ENCODE measurements at regions not wholly inside any gene's neighbourhood (a gene's known extent, or its start where the extent isn't known, plus 50 kb on each side); places are given as distances from the start of the nearest gene placed in this dataset.

DNA sequence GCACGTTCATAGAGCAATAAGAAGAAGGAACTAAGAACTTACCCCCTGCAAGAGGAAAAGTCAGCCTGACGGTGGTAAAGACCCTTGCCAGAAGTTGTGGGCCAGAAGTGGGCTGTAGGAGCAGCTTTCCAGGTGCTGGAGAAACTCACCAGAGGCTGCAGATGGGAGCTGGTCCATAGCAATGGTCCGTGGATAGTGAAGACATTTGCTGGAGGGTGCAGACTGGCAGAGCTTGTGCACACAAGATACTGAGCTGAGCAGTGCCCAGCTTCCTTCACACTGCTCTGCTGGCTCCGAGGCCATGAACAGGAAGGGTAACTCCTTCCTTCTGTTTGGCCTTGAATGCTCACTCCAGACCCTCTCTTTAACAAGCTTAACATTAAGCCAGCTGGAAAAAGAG is 149.8 kb upstream of the BNIP2 start:
- Histone ChIP-seq H3K27me3 (ENCODE audit: low read length) (no peaks in the 10 kb centered on the region), H3K9me2 (replicated peaks; ENCODE audit: insufficient read depth, low read length) (no peaks in the 10 kb centered on the region), H3K4me3 (ENCODE audit: insufficient read depth, low read length, poor library complexity, severe bottlenecking) (no peak overlapping the region), H3K36me3 (ENCODE audit: low read length) (no peaks in the 10 kb centered on the region), H4K20me1 (ENCODE audit: low read depth, low read length) (no peaks in the 10 kb centered on the region), H3K79me2 (ENCODE audit: insufficient read depth, low read length) (no peaks in the 10 kb centered on the region), H3K4me2 (ENCODE audit: low read depth, low read length, poor library complexity, severe bottlenecking) (no peak overlapping the region), H3K9me3 (ENCODE audit: insufficient read depth, low read length) (no peaks in the 10 kb centered on the region), H2AFZ (ENCODE audit: low read depth, low read length, severe bottlenecking) (no peak overlapping the region), H3K27ac (ENCODE audit: low read depth, low read length) (no peak overlapping the region), H3K9ac (ENCODE audit: low read length) (no peak overlapping the region), H3F3A (ENCODE audit: insufficient read depth) (no peaks in the 10 kb centered on the region)
- TF ChIP-seq EZH2phosphoT487 (conservative IDR thresholded peaks at IDR 0.05; ENCODE audit: low read length) = no peak
- TF ChIP-seq, protein P1, sequence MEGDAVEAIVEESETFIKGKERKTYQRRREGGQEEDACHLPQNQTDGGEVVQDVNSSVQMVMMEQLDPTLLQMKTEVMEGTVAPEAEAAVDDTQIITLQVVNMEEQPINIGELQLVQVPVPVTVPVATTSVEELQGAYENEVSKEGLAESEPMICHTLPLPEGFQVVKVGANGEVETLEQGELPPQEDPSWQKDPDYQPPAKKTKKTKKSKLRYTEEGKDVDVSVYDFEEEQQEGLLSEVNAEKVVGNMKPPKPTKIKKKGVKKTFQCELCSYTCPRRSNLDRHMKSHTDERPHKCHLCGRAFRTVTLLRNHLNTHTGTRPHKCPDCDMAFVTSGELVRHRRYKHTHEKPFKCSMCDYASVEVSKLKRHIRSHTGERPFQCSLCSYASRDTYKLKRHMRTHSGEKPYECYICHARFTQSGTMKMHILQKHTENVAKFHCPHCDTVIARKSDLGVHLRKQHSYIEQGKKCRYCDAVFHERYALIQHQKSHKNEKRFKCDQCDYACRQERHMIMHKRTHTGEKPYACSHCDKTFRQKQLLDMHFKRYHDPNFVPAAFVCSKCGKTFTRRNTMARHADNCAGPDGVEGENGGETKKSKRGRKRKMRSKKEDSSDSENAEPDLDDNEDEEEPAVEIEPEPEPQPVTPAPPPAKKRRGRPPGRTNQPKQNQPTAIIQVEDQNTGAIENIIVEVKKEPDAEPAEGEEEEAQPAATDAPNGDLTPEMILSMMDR (IDR thresholded peaks at IDR 0.05; ENCODE audit: insufficient read depth, low read length, poor library complexity, severe bottlenecking) = no peak

DNA sequence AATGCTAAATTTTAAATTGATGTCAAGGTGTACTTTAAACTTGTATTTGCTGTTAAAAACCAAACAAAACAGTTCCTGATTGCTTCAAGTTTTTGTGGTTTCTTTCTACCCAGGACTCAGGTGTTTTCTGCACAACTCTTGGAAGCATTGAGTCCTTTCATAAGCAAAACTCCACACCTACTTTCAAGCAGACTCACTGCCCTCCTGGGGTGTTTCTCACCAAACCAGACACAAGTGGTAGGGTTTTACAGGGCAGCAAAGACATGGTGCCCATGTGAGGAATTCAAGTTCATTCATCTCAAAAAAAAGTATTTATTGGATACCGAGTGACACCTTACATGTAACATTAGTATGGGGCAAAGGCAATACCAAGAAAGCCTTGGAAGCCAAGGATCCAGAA is 146.7 kb upstream of the BNIP2 start:
- Histone ChIP-seq H3K9me2 (replicated peaks; ENCODE audit: insufficient read depth, low read length) (no peaks in the 10 kb centered on the region), H3K4me3 (ENCODE audit: insufficient read depth, low read length, poor library complexity, severe bottlenecking) (no peak overlapping the region), H3K36me3 (ENCODE audit: low read length) (no peaks in the 10 kb centered on the region), H4K20me1 (ENCODE audit: low read depth, low read length) (no peaks in the 10 kb centered on the region), H3K27ac (ENCODE audit: low read depth, low read length) (no peak overlapping the region), H3K27me3 (ENCODE audit: low read length) (no peaks in the 10 kb centered on the region), H3K9me3 (ENCODE audit: insufficient read depth, low read length) (no peaks in the 10 kb centered on the region), H2AFZ (ENCODE audit: low read depth, low read length, severe bottlenecking) (no peak overlapping the region), H3K9ac (ENCODE audit: low read length) (no peak overlapping the region), H3K79me2 (ENCODE audit: insufficient read depth, low read length) (no peaks in the 10 kb centered on the region), H3F3A (ENCODE audit: insufficient read depth) (no peaks in the 10 kb centered on the region), H3K4me2 (ENCODE audit: low read depth, low read length, poor library complexity, severe bottlenecking) (no peak overlapping the region)
- TF ChIP-seq, protein P1 (IDR thresholded peaks at IDR 0.05; ENCODE audit: insufficient read depth, low read length, poor library complexity, severe bottlenecking) = no peak
- no peak for TF ChIP-seq EZH2phosphoT487 (conservative IDR thresholded peaks at IDR 0.05; ENCODE audit: low read length)

DNA sequence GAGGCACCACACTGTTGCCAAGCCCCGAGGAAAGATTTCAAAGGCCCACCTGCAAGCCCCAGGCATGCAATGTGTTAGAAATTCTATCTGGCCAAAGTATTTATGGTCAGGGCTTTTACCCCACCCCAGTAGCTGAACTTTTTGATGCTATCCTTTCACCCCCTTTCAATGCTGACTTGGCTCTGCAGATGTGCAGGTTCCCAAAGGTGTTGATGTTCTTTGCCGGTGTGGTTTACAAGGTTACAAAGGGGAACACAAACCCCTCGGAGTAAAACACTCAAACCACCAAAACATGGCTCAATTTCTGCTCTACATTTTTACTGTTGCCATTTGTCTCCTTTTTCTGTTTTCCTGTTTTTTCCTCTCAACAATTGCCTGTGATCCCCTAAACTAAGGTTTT is 145.4 kb upstream of the BNIP2 start:
- no peaks in the 10 kb centered on the region for H3K9me3 ChIP-seq (ENCODE audit: insufficient read depth, low read length)
- no peaks in the 10 kb centered on the region for H3F3A ChIP-seq (ENCODE audit: insufficient read depth)
- H2AFZ ChIP-seq (ENCODE audit: low read depth, low read length, severe bottlenecking) = no peak overlapping the region
- H3K79me2 ChIP-seq (ENCODE audit: insufficient read depth, low read length) = no peaks in the 10 kb centered on the region
- H3K4me3 ChIP-seq (ENCODE audit: insufficient read depth, low read length, poor library complexity, severe bottlenecking) = no peak overlapping the region
- H3K9ac ChIP-seq (ENCODE audit: low read length) = no peak overlapping the region
- H3K27ac ChIP-seq (ENCODE audit: low read depth, low read length) = no peak overlapping the region
- TF ChIP-seq, protein P1 (IDR thresholded peaks at IDR 0.05; ENCODE audit: insufficient read depth, low read length, poor library complexity, severe bottlenecking) = no peak
- TF ChIP-seq EZH2phosphoT487 (conservative IDR thresholded peaks at IDR 0.05; ENCODE audit: low read length) = no peak
- H3K4me2 ChIP-seq (ENCODE audit: low read depth, low read length, poor library complexity, severe bottlenecking) = no peak overlapping the region
- no peaks in the 10 kb centered on the region for H3K9me2 ChIP-seq (replicated peaks; ENCODE audit: insufficient read depth, low read length)
- H3K27me3 ChIP-seq (ENCODE audit: low read length) = no peaks in the 10 kb centered on the region
- no peaks in the 10 kb centered on the region for H3K36me3 ChIP-seq (ENCODE audit: low read length)
- no peaks in the 10 kb centered on the region for H4K20me1 ChIP-seq (ENCODE audit: low read depth, low read length)

DNA sequence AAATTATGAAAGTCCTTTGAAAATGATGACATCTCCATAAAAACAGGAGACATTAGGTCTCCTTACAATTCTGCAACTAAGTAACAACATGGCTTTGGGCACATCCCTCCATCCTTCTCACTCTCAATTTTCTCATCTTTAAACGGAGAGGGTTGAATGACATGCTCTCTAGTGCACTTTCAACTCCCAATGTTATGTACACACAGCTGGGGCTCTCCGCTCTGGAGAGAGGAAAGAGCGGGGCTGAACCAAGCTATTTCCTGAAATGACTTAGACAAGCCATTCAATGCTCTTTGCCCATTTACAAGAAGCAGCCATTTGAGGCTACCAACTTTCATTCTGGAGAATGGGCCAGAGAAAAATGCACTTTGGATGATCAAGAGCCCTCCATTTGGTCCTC is 144.2 kb upstream of the BNIP2 start:
- H3K36me3 ChIP-seq (ENCODE audit: low read length) = no peaks in the 10 kb centered on the region
- no peaks in the 10 kb centered on the region for H3K79me2 ChIP-seq (ENCODE audit: insufficient read depth, low read length)
- no peak for TF ChIP-seq EZH2phosphoT487 (conservative IDR thresholded peaks at IDR 0.05; ENCODE audit: low read length)
- TF ChIP-seq, protein P1 (IDR thresholded peaks at IDR 0.05; ENCODE audit: insufficient read depth, low read length, poor library complexity, severe bottlenecking) = no peak
- no peaks in the 10 kb centered on the region for H3K9me2 ChIP-seq (replicated peaks; ENCODE audit: insufficient read depth, low read length)
- no peak overlapping the region for H3K4me2 ChIP-seq (ENCODE audit: low read depth, low read length, poor library complexity, severe bottlenecking)
- H3K27me3 ChIP-seq (ENCODE audit: low read length) = no peaks in the 10 kb centered on the region
- H3K9me3 ChIP-seq (ENCODE audit: insufficient read depth, low read length) = no peaks in the 10 kb centered on the region
- no peaks in the 10 kb centered on the region for H3F3A ChIP-seq (ENCODE audit: insufficient read depth)
- no peak overlapping the region for H3K9ac ChIP-seq (ENCODE audit: low read length)
- no peak overlapping the region for H3K27ac ChIP-seq (ENCODE audit: low read depth, low read length)
- no peaks in the 10 kb centered on the region for H4K20me1 ChIP-seq (ENCODE audit: low read depth, low read length)
- no peak overlapping the region for H2AFZ ChIP-seq (ENCODE audit: low read depth, low read length, severe bottlenecking)
- no peak overlapping the region for H3K4me3 ChIP-seq (ENCODE audit: insufficient read depth, low read length, poor library complexity, severe bottlenecking)
